ENCODE measurements at regions not wholly inside any gene's neighbourhood (a gene's known extent, or its start where the extent isn't known, plus 50 kb on each side); places are given as distances from the start of the nearest gene placed in this dataset.
"Not testable (repeated sequence)": the region's sequence is repeated elsewhere in the genome, so short reads cannot be mapped to it uniquely, and the experiment has no call there.

GRCh38 chr13:78540058-78540457 lies 63.3 kb downstream of the POU4F1 start:
- DNase-seq (ENCODE audit: low read depth), result peak; percentile 41

GRCh38 chr13:78526044-78526443 lies 77.3 kb downstream of the POU4F1 start:
- DNase-seq (ENCODE audit: low read depth), result not testable (repeated sequence)

GRCh38 chr13:78524936-78525335 lies 78.4 kb downstream of the POU4F1 start:
- DNase-seq (ENCODE audit: low read depth), result no peak

- DNase-seq (ENCODE audit: low read depth), result no peak
Observed at GRCh38 chr13:78521091-78521490, 82.3 kb downstream of the POU4F1 start.

GRCh38 chr13:78520425-78520824 lies 82.9 kb downstream of the POU4F1 start:
- peak; percentile 2 for DNase-seq (ENCODE audit: low read depth)

- not testable (repeated sequence) for DNase-seq (ENCODE audit: low read depth)
Observed at GRCh38 chr13:78518482-78518881, 84.9 kb downstream of the POU4F1 start.

- no peak for DNase-seq (ENCODE audit: low read depth)
Observed at GRCh38 chr13:78499802-78500201, 103.5 kb downstream of the POU4F1 start.

GRCh38 chr13:78497702-78498355 lies 105.5 kb downstream of the POU4F1 start:
- no peak for DNase-seq (ENCODE audit: low read depth)

GRCh38 chr13:78491978-78492377 lies 111.4 kb downstream of the POU4F1 start:
- no peak for DNase-seq (ENCODE audit: low read depth)

GRCh38 chr13:78490225-78490624 lies 113.1 kb downstream of the POU4F1 start:
- DNase-seq (ENCODE audit: low read depth), result not testable (repeated sequence)

GRCh38 chr13:78487707-78488106 lies 115.6 kb downstream of the POU4F1 start:
- no peak for DNase-seq (ENCODE audit: low read depth)

- no peak for DNase-seq (ENCODE audit: low read depth)
Observed at GRCh38 chr13:78485803-78486202, 117.5 kb downstream of the POU4F1 start.

GRCh38 chr13:78478183-78478582 lies 125.2 kb downstream of the POU4F1 start:
- DNase-seq (ENCODE audit: low read depth), result no peak

- DNase-seq (ENCODE audit: low read depth), result no peak
Observed at GRCh38 chr13:78476910-78477309, 126.4 kb downstream of the POU4F1 start.

GRCh38 chr13:78468621-78469020 lies 134.7 kb downstream of the POU4F1 start:
- no peak for DNase-seq (ENCODE audit: low read depth)

GRCh38 chr13:78465250-78465649 lies 138.1 kb downstream of the POU4F1 start:
- DNase-seq (ENCODE audit: low read depth), result no peak

- no peak for DNase-seq (ENCODE audit: low read depth)
Observed at GRCh38 chr13:78460176-78460575, 143.2 kb downstream of the POU4F1 start.

GRCh38 chr13:78443839-78444238 lies 159.5 kb downstream of the POU4F1 start:
- DNase-seq (ENCODE audit: low read depth), result no peak

- no peak for DNase-seq (ENCODE audit: low read depth)
Observed at GRCh38 chr13:78437781-78438180, 165.6 kb downstream of the POU4F1 start.

GRCh38 chr13:78436311-78436710 lies 167.0 kb downstream of the POU4F1 start:
- no peak for DNase-seq (ENCODE audit: low read depth)

GRCh38 chr13:78431328-78431727 lies 172.0 kb downstream of the POU4F1 start:
- DNase-seq (ENCODE audit: low read depth), result no peak

- DNase-seq (ENCODE audit: low read depth), result peak; percentile 1
Observed at GRCh38 chr13:78430811-78431210, 172.5 kb downstream of the POU4F1 start.

- DNase-seq (ENCODE audit: low read depth), result peak; percentile 55
Observed at GRCh38 chr13:78430166-78430791, 173.1 kb downstream of the POU4F1 start.

All from HT1080 (cell line).